GM12878 (cell line): ENCODE measurements at regions not wholly inside any gene's neighbourhood (a gene's known extent, or its start where the extent isn't known, plus 50 kb on each side); places are given as distances from the start of the nearest gene placed in this dataset.

ENCODE experiments used
- ATAC-seq: fragments of 200-7000 bp; cut with Tn5 transposase; 3 replicates; pipeline ENCODE4 v1.9.1; 2020; ENCODE audit warnings: mild to moderate bottlenecking, moderate library complexity
- BruUV-seq: library from RNA; stranded (reverse); fragments of 400-500 nt; replicated peaks from 2 replicates; lab custom pipeline; 2021; lab: Mats Ljungman, UMichigan
- CTCF ChIA-PET: fragments of 300-600 bp; sonication (Branson Sonifier 250); formaldehyde crosslinking; extraction: SDS; loops from one replicate; lab custom pipeline; 2021; ENCODE audit warnings: inconsistent platforms; lab: Yijun Ruan, JAX
- POLR2A ChIA-PET: fragments of 350-600 bp; formaldehyde crosslinking; extraction: SDS; loops from one replicate; lab custom pipeline; 2021; ENCODE audit warnings: inconsistent platforms; lab: Charles Lee
- RAD21 ChIA-PET: fragments of 300-600 bp; sonication (Branson Sonifier 250); formaldehyde crosslinking; loops from one replicate; lab custom pipeline; 2023; ENCODE audit warnings: antibody characterized with exemption; ENCODE audit not compliant: unreplicated experiment; lab: Charles Lee
- SMC1A ChIA-PET: fragments of 300-600 bp; sonication (Branson Sonifier 250); formaldehyde crosslinking; loops from one replicate; lab custom pipeline; 2023; ENCODE audit not compliant: unreplicated experiment, uncharacterized antibody; lab: Charles Lee
- DNase-seq: peaks from one replicate; pipeline ENCODE4 v3.0.0-alpha.2; 2011; ENCODE audit warnings: low read depth, low spot score
- FAIRE-seq: peaks from 3 replicates; lab custom pipeline; 2011; peaks lifted over from hg19 to GRCh38; lab: Jason Lieb, UNC
- H2AFZ ChIP-seq: 2 replicates; pipeline ENCODE4 v1.6.0; 2011; ENCODE audit warnings: low read depth, low read length, control low read depth; ENCODE audit not compliant: control insufficient read depth
- H3K27ac ChIP-seq: 2 replicates; pipeline ENCODE4 v1.5.1; 2011; ENCODE audit warnings: control low read depth; ENCODE audit not compliant: control insufficient read depth, insufficient read depth
- H3K27me3 ChIP-seq, 2 experiments: replicated peaks in 1 of 2; 2 replicates each; pipeline versions ENCODE4 v1.6.0 to v1.6.1; 2011; ENCODE audit warnings: low read length in 1 of 2; ENCODE audit not compliant: control insufficient read depth in 2 of 2, insufficient read depth in 2 of 2
- H3K36me3 ChIP-seq, 2 experiments: 2 replicates each; pipeline ENCODE4 v1.5.1; 2011; ENCODE audit warnings: low read length in 1 of 2; ENCODE audit not compliant: control insufficient read depth in 2 of 2, insufficient read depth in 2 of 2
- H3K4me1 ChIP-seq: 2 replicates; pipeline ENCODE4 v1.6.1; 2011; ENCODE audit warnings: mild to moderate bottlenecking, low read length, moderate library complexity, mixed read lengths; ENCODE audit not compliant: control insufficient read depth, insufficient read depth
- H3K4me2 ChIP-seq: 2 replicates; pipeline ENCODE4 v1.6.0; 2011; ENCODE audit warnings: control low read depth; ENCODE audit not compliant: control insufficient read depth, insufficient read depth
- H3K4me3 ChIP-seq: fragments of 200-600 bp; sonication (generic); 2 replicates; pipeline ENCODE4 v1.5.1; 2016
- H3K79me2 ChIP-seq: 2 replicates; pipeline ENCODE4 v1.6.0; 2011; ENCODE audit warnings: low read length; ENCODE audit not compliant: control insufficient read depth, insufficient read depth
- H3K9ac ChIP-seq: 2 replicates; pipeline ENCODE4 v1.8.0; 2011; ENCODE audit warnings: low read length, control low read depth, mixed read lengths; ENCODE audit not compliant: control insufficient read depth, insufficient read depth
- H3K9me3 ChIP-seq: replicated peaks from 3 replicates; pipeline ENCODE4 v1.5.1; 2011; ENCODE audit warnings: mild to moderate bottlenecking, low read length; ENCODE audit not compliant: control insufficient read depth, insufficient read depth
- H4K20me1 ChIP-seq: 2 replicates; pipeline ENCODE4 v1.6.0; 2011; ENCODE audit not compliant: control insufficient read depth, insufficient read depth
- ATF7 ChIP-seq: fragments of 450-650 bp; IDR thresholded peaks from 2 replicates; pipeline ENCODE4 v1.6.1; 2016; ENCODE audit warnings: low read depth, mild to moderate bottlenecking
- FOXM1 ChIP-seq: IDR thresholded peaks from 2 replicates; pipeline ENCODE4 v1.6.1; 2012; ENCODE audit warnings: low read depth, mild to moderate bottlenecking, inconsistent platforms, low read length, moderate library complexity
- HDAC6 ChIP-seq: fragments of 200-600 bp; sonication (generic); IDR thresholded peaks from one replicate; pipeline ENCODE4 v1.8.0; 2017; ENCODE audit warnings: antibody characterized with exemption; ENCODE audit not compliant: unreplicated experiment
- IRF3 ChIP-seq: fragments of 450-650 bp; IDR thresholded peaks from 2 replicates; pipeline ENCODE4 v1.6.1; 2014; ENCODE audit warnings: mild to moderate bottlenecking
- NFYB ChIP-seq: IDR thresholded peaks from 2 replicates; pipeline ENCODE4 v1.6.1; 2011; ENCODE audit warnings: low read depth, mild to moderate bottlenecking, low read length, improper control_type of control experiment, moderate library complexity; ENCODE audit not compliant: insufficient read depth
- PAX5 ChIP-seq: IDR thresholded peaks from 2 replicates; pipeline ENCODE4 v1.6.1; 2011; ENCODE audit warnings: low read depth, low read length, borderline replicate concordance
- RFX5 ChIP-seq: IDR thresholded peaks from 2 replicates; pipeline ENCODE4 v1.6.1; 2011; ENCODE audit warnings: low read depth, low read length, improper control_type of control experiment
- SKIL ChIP-seq: fragments of 450-650 bp; IDR thresholded peaks from 2 replicates; pipeline ENCODE4 v1.6.1; 2017; ENCODE audit warnings: mild to moderate bottlenecking, low read depth, inconsistent platforms; ENCODE audit not compliant: poor library complexity, severe bottlenecking
- SMC3 ChIP-seq: IDR thresholded peaks from 2 replicates; pipeline ENCODE4 v1.6.1; 2011; ENCODE audit warnings: low read length, improper control_type of control experiment, borderline replicate concordance
- STAT3 ChIP-seq: IDR thresholded peaks from 2 replicates; pipeline ENCODE4 v1.6.1; 2011; ENCODE audit warnings: low read depth, low read length, improper control_type of control experiment
- ZNF207 ChIP-seq: fragments of 450-650 bp; IDR thresholded peaks from 2 replicates; pipeline ENCODE4 v1.6.1; 2014; ENCODE audit warnings: antibody characterized with exemption, mild to moderate bottlenecking, borderline replicate concordance
- WGBS: methylation state at CpG from one replicate; pipeline ENCODE4 v1.1.6; 2016; ENCODE audit warnings: low lambda C conversion rate; ENCODE audit not compliant: insufficient replicate concordance, insufficient coverage; ENCODE audit errors: missing lambda C conversion rate; 5-methylcytosine and 5-hydroxymethylcytosine counted together
- in situ Hi-C: fragments of 300-500 bp; cut with MboI; formaldehyde crosslinking; loops from 9 replicates; pipeline ENCODE4 v1.14.3; 2018; ENCODE audit warnings: mixed read lengths
- intact Hi-C: fragments of 100-400 bp; cut with micrococcal nuclease; formaldehyde crosslinking; loops from one replicate; pipeline ENCODE4 v1.14.2; 2022; ENCODE audit not compliant: unreplicated experiment
- TF ChIP-seq, protein P1 (sequence below): IDR thresholded peaks from 2 replicates; pipeline ENCODE4 v1.6.1; 2011; ENCODE audit warnings: mild to moderate bottlenecking, low read depth, low read length, moderate library complexity; ENCODE audit not compliant: insufficient replicate concordance
- TF ChIP-seq, protein P2 (sequence below): IDR thresholded peaks from 2 replicates; pipeline ENCODE4 v1.6.1; 2012; ENCODE audit warnings: low read depth, low read length, improper control_type of control experiment
- TF ChIP-seq, protein P3 (sequence below): IDR thresholded peaks from 2 replicates; pipeline ENCODE4 v1.6.1; 2011; ENCODE audit warnings: borderline replicate concordance, low read depth, mild to moderate bottlenecking, moderate library complexity, mixed read lengths, low read length; ENCODE audit not compliant: insufficient read depth; ENCODE audit errors: extremely low read length

- TF ChIP-seq ATF7 (no peak), IRF3 (no peak), PAX5 (no peak), HDAC6 (no peak), SMC3 (no peak), STAT3 (no peak), FOXM1 (no peak)
- TF ChIP-seq, protein P1, sequence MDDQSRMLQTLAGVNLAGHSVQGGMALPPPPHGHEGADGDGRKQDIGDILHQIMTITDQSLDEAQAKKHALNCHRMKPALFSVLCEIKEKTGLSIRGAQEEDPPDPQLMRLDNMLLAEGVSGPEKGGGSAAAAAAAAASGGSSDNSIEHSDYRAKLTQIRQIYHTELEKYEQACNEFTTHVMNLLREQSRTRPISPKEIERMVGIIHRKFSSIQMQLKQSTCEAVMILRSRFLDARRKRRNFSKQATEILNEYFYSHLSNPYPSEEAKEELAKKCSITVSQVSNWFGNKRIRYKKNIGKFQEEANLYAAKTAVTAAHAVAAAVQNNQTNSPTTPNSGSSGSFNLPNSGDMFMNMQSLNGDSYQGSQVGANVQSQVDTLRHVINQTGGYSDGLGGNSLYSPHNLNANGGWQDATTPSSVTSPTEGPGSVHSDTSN, result no peak
- TF ChIP-seq, protein P2, sequence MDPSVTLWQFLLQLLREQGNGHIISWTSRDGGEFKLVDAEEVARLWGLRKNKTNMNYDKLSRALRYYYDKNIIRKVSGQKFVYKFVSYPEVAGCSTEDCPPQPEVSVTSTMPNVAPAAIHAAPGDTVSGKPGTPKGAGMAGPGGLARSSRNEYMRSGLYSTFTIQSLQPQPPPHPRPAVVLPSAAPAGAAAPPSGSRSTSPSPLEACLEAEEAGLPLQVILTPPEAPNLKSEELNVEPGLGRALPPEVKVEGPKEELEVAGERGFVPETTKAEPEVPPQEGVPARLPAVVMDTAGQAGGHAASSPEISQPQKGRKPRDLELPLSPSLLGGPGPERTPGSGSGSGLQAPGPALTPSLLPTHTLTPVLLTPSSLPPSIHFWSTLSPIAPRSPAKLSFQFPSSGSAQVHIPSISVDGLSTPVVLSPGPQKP, result no peak
Measured at GRCh38 chr3:111249421-111249820, 177.8 kb downstream of the NECTIN3 start (continued).

DNA sequence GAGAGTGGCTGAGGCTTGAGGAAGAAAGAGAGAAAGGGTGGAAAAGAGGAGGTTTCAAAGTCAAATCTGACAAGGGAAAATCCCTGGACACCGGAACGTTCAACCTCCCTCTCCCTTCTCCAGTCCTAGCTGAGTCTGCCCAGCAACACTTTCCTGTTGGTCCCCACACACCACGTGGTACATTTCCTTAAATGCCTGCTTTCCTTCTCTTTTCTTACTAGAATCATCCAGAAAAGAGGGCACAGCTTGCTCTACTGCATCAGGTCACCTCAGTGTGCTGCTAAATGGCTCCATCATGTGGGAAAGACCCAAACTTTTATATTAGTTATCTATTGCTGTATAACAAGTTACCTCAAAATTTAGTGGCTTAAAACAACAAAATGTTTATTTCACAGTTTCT is 181.2 kb downstream of the NECTIN3 start:
- Histone ChIP-seq H3K27me3 (no peaks in the 10 kb centered on the region), H3K4me3 (no peak overlapping the region), H2AFZ (no peak overlapping the region), H3K4me2 (no peak overlapping the region), H3K9ac (no peak overlapping the region)
- no peak for ATAC-seq
- ChIA-PET RAD21 (no interaction called here), POLR2A (no interaction called here)
- FAIRE-seq, result no peak
- TF ChIP-seq RFX5, result peak; percentile 83
- TF ChIP-seq SKIL, result no peak
- TF ChIP-seq ZNF207, result no peak
- TF ChIP-seq NFYB, result peak; percentile 81
- TF ChIP-seq, protein P3, sequence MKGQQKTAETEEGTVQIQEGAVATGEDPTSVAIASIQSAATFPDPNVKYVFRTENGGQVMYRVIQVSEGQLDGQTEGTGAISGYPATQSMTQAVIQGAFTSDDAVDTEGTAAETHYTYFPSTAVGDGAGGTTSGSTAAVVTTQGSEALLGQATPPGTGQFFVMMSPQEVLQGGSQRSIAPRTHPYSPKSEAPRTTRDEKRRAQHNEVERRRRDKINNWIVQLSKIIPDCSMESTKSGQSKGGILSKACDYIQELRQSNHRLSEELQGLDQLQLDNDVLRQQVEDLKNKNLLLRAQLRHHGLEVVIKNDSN, result peak; percentile 31
- TF ChIP-seq, all 136 proteins: peak for 3
- no peaks in the 10 kb centered on the region for H4K20me1 ChIP-seq
- ChIA-PET SMC1A (no interaction called here), CTCF (no interaction called here)
- intact Hi-C loops, result no loop called here
- no peaks in the 10 kb centered on the region for H3K36me3 ChIP-seq
- H3K9me3 ChIP-seq, result no peaks in the 10 kb centered on the region
- 0% methylated on average over 3 of the region's 3 CpGs for WGBS
- no peaks in the 10 kb centered on the region for H3K79me2 ChIP-seq
- BruUV-seq, result no TSS peak
- in situ Hi-C loops, result no loop called here
- no peaks in the 10 kb centered on the region for H3K4me1 ChIP-seq
- DNase-seq, result no peak
- no peak overlapping the region for H3K27ac ChIP-seq
